K562 (cell line): ENCODE measurements at regions not wholly inside any gene's neighbourhood (a gene's known extent, or its start where the extent isn't known, plus 50 kb on each side); places are given as distances from the start of the nearest gene placed in this dataset.

Source experiments
- ARHGAP35 ChIP-seq: fragments of 450-650 bp; IDR thresholded peaks from 2 replicates; pipeline ENCODE4 v1.6.1; 2018; ENCODE audit not compliant: partially characterized antibody
- BCLAF1 ChIP-seq, 2 experiments: fragments of 450-650 bp in 1 of 2; IDR thresholded peaks; 2 replicates each; pipeline ENCODE4 v1.6.1; 2011 to 2017; ENCODE audit warnings: low read depth in 2 of 2, antibody characterized with exemption in 1 of 2, borderline replicate concordance in 1 of 2, low read length in 1 of 2, mild to moderate bottlenecking in 1 of 2, mixed read lengths in 1 of 2; ENCODE audit not compliant: control insufficient read depth in 1 of 2
- E2F6 ChIP-seq, 2 experiments: IDR thresholded peaks; 2 replicates each; pipeline ENCODE4 v1.6.1; 2011; ENCODE audit warnings: borderline replicate concordance in 1 of 2, control low read depth in 1 of 2, low read depth in 1 of 2, low read length in 1 of 2, mild to moderate bottlenecking in 1 of 2, mixed read lengths in 1 of 2, moderate library complexity in 1 of 2; ENCODE audit not compliant: insufficient read depth in 1 of 2, insufficient read length in 1 of 2, poor library complexity in 1 of 2, severe bottlenecking in 1 of 2; ENCODE audit errors: extremely low read depth in 1 of 2
- FOXA3 ChIP-seq, 2 experiments: fragments of 450-650 bp in 1 of 2; sonication (generic) in 1 of 2; formaldehyde crosslinking; IDR thresholded peaks in 1 of 2; conservative IDR thresholded peaks in 1 of 2; 2 replicates each; pipeline versions ENCODE4 v1.4.0 to v1.8.0; 2020 to 2022; ENCODE audit warnings: mild to moderate bottlenecking in 2 of 2, missing genetic modification reagents in 1 of 2
- HINFP ChIP-seq: fragments of 450-650 bp; conservative IDR thresholded peaks from 2 replicates; pipeline ENCODE4 v1.6.1; 2016; ENCODE audit warnings: missing genetic modification characterization, low read depth, mild to moderate bottlenecking, control low read depth, missing compliant biosample characterization
- MAFF ChIP-seq: IDR thresholded peaks from 2 replicates; pipeline ENCODE4 v1.6.1; 2012; ENCODE audit warnings: low read length, improper control_type of control experiment
- MAZ ChIP-seq, 2 experiments: fragments of 450-650 bp in 1 of 2; sonication (generic) in 1 of 2; formaldehyde crosslinking; IDR thresholded peaks in 1 of 2; conservative IDR thresholded peaks in 1 of 2; 2 replicates each; pipeline versions ENCODE4 v1.4.0 to v1.5.0; 2020; ENCODE audit warnings: mild to moderate bottlenecking in 1 of 2, missing genetic modification reagents in 1 of 2
- MCM2 ChIP-seq: fragments of 450-650 bp; IDR thresholded peaks from 2 replicates; pipeline ENCODE4 v1.6.1; 2017; ENCODE audit warnings: low read depth, mild to moderate bottlenecking
- MYBL2 ChIP-seq, 2 experiments: fragments of 450-650 bp in 1 of 2; sonication (generic) in 1 of 2; formaldehyde crosslinking in 1 of 2; IDR thresholded peaks; 2 replicates each; pipeline versions ENCODE4 v1.6.1 to v1.8.1; 2017 to 2022; ENCODE audit warnings: borderline replicate concordance in 1 of 2, inconsistent platforms in 1 of 2, low read depth in 1 of 2, mild to moderate bottlenecking in 1 of 2, missing genetic modification reagents in 1 of 2, moderate library complexity in 1 of 2
- NUFIP1 ChIP-seq: fragments of 450-650 bp; IDR thresholded peaks from 2 replicates; pipeline ENCODE4 v1.6.1; 2018; ENCODE audit not compliant: partially characterized antibody
- PML ChIP-seq: IDR thresholded peaks from 2 replicates; pipeline ENCODE4 v1.6.1; 2012; ENCODE audit warnings: low read length, inconsistent platforms
- RAD51 ChIP-seq: fragments of 450-650 bp; IDR thresholded peaks from 2 replicates; pipeline ENCODE4 v1.7.1; 2016; ENCODE audit warnings: low read depth, mild to moderate bottlenecking, borderline replicate concordance
- SAFB ChIP-seq: fragments of 200-400 bp; formaldehyde crosslinking; IDR thresholded peaks from 2 replicates; pipeline ENCODE4 v1.6.1; 2017; ENCODE audit warnings: low read depth, low read length, borderline replicate concordance
- SRSF1 ChIP-seq: fragments of 200-400 bp; formaldehyde crosslinking; IDR thresholded peaks from 2 replicates; pipeline ENCODE4 v1.6.1; 2017; ENCODE audit warnings: mild to moderate bottlenecking, low read depth, low read length, moderate library complexity
- ZNF175 ChIP-seq: fragments of 200-800 bp; sonication (Bioruptor generic); IDR thresholded peaks from 2 replicates; pipeline ENCODE4 v1.6.1; 2016; ENCODE audit warnings: low read depth, mild to moderate bottlenecking, missing genetic modification characterization, missing compliant biosample characterization
- ZNF449 ChIP-seq: fragments of 250-450 bp; sonication (Bioruptor Pico); IDR thresholded peaks from 2 replicates; pipeline ENCODE4 v1.8.0; 2022; ENCODE audit warnings: moderate library complexity, mild to moderate bottlenecking, inconsistent platforms
- ZNF584 ChIP-seq: fragments of 200-800 bp; sonication (Bioruptor generic); IDR thresholded peaks from 2 replicates; pipeline ENCODE4 v1.6.1; 2016; ENCODE audit warnings: low read depth, mild to moderate bottlenecking, missing genetic modification characterization, missing compliant biosample characterization
- ZNF76 ChIP-seq: fragments of 250-450 bp; sonication (Bioruptor Pico); IDR thresholded peaks from 2 replicates; pipeline ENCODE4 v1.4.0; 2020; ENCODE audit warnings: mild to moderate bottlenecking, moderate library complexity, borderline replicate concordance

- TF ChIP-seq E2F6 (IDR thresholded peaks at IDR 0.05; ENCODE audit: borderline replicate concordance in 1 of 2, extremely low read depth in 1 of 2, insufficient read depth in 1 of 2, insufficient read length in 1 of 2, low read depth in 1 of 2, low read length in 1 of 2, poor library complexity in 1 of 2, severe bottlenecking in 1 of 2): no peak
- TF ChIP-seq ZNF175 (CRISPR knock-in tag): peak; percentile 4; the same call in 1 of the 2 replicates
- TF ChIP-seq MYBL2 (IDR thresholded peaks at IDR 0.05; ENCODE audit: low read depth): no peak
- TF ChIP-seq MYBL2 (CRISPR knock-in tag; IDR thresholded peaks at IDR 0.05; ENCODE audit: borderline replicate concordance): no peak
- TF ChIP-seq ARHGAP35: no peak
- TF ChIP-seq ZNF76: peak; percentile 53
- TF ChIP-seq RAD51: no peak
- TF ChIP-seq ZNF584 (CRISPR knock-in tag): peak; percentile 74; the same call in 1 of the 2 replicates
- TF ChIP-seq PML: 0 out of 2 replicates have a peak, but pooled peaks have one; percentile 10
- no peak for TF ChIP-seq SRSF1
- TF ChIP-seq FOXA3 (CRISPR knock-in tag; conservative IDR thresholded peaks at IDR 0.05 in 1 of 2, IDR thresholded peaks at IDR 0.05 in 1 of 2): peak in 1 of 2 experiments; percentile 2; a peak in 1 of 4 replicates
- TF ChIP-seq MAFF: no peak
- peak; percentile 36 for TF ChIP-seq NUFIP1
- peak in 1 of 2 experiments; percentile 37; a peak in 2 of 4 replicates for TF ChIP-seq MAZ (CRISPR knock-in tag; conservative IDR thresholded peaks at IDR 0.05 in 1 of 2, IDR thresholded peaks at IDR 0.05 in 1 of 2)
- TF ChIP-seq SAFB: no peak
- no peak for TF ChIP-seq MCM2
- TF ChIP-seq HINFP (tag): peak; percentile 9; the same call in 1 of the 2 replicates
- TF ChIP-seq BCLAF1 (IDR thresholded peaks at IDR 0.05; ENCODE audit: borderline replicate concordance in 1 of 2, control insufficient read depth in 1 of 2, low read depth in 2 of 2, low read length in 1 of 2): no peak
- TF ChIP-seq ZNF449 (CRISPR knock-in tag): 0 out of 2 replicates have a peak, but pooled peaks have one; percentile 40
Measured at GRCh38 chr6:14797875-14798593, 447.8 kb upstream of the JARID2 start (continued).
